Cardiac septum (tissue), 1 donor: ENCODE measurements at regions not wholly inside any gene's neighbourhood (a gene's known extent, or its start where the extent isn't known, plus 50 kb on each side); places are given as distances from the start of the nearest gene placed in this dataset.
A peak's percentile ranks its signal among the peaks of the same experiment; 100 is the strongest.

Experiments
- DNase-seq: peaks from one replicate; pipeline ENCODE4 v3.0.0-alpha.2; 2020; ENCODE audit warnings: low spot score
- intact Hi-C: fragments of 100-400 bp; cut with DNase I; formaldehyde crosslinking; loops from one replicate; pipeline ENCODE4 v1.14.0; 2022
- donor health status: DM: no; HTN: no; CAD: no.

DNA sequence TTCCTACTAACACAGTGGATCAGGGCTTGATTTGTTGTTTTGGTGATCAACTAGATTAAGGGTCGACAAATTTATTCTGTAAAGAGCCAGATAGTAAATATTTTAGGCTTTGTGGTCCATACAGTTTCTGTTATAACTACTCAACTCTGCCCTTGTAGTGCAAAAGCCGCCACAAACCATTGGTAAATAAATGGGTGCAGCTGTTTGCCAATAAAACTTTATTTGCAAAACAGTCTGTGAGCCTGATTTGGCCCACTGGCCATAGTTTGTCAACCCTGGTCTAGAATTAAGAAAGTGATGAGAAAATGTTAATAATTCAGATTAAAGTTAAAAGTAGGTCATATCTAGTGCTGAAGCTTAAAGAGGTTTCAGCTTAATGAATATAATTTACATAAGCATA, 84.0 kb upstream of the TRIM2 start:
- intact Hi-C loops = no loop called here

DNA sequence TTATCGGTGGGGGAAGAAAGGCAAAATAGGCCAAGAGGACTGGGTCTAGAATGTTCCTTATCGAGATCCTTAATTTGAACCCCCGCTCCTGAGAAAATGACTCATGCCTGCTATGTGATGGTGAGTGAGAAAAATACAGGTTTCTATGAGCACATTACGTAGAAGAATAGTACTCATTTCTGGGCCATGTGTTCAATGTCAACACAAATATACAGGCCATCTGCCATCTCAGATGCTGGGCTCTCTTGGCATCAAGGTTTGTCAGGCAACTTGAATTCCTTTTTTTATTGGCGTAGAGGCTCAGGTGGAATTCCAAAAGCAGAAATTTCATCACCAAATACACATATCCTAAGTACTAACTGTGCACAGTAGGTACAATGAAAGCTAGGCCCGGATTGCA, 81.4 kb upstream of the TRIM2 start:
- intact Hi-C loops = no loop called here
- DNase-seq = no peak

More for the DNA sequence above, 84.0 kb upstream of the TRIM2 start:
- no peak for DNase-seq

DNA sequence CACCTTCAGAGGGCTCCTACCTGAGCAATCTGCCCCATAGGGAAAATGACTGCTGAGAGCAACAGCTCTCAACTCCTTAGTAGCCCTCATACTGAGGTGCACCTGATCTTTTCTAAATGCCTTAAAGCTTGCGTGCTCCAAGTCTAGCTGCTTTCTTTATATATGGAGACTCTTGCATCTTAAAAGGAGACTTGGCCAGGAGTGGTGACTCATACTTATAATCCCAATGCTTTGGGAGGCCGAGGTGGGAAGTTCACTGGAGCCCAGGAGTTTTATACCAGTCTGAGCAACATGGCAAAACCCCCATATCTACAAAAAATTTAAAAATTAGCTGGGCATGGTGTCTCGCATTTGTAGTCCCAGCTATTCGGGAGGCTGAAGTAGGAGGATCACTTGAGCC, 78.1 kb upstream of the TRIM2 start:
- DNase-seq = no peak
- intact Hi-C loops = loop anchor here (2.0 to 5.0 kb wide), 2 partner anchors 41 to 279 kb away; no protein-coding TSS in a partner anchor

DNA sequence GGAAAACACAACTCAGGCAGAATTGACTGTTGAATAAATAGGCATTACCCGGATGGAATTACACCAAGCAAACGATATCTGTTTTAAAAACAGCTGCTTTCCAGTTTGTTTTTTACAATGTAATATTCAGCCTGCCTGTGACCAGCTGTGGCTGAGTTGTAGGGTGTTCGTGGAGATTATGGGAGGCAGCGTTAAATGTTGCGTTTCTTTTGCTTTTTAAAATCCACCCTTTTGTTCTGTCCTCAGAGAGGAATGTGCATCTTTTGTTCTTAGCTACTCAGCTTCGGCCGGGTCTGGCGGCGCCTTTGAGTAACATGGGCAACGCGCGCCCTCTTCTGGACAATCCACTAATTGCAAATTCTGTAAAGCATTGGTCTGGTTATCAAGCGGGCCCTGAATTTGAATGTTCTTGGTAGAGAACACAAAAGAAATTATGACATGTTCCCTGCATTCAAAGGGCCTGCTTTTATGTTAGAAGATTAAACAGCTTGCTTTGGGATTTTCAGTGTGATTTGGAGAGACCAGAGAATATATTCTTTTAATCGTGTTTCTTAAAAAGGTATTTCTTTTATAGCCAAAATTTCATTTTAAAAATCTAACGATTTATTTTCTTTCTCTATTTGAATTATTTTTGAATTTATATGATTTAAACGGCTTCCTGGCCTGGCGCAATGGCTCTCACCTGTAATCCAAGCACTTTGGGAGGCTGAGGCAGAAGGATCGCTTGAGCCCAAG, 76.3 kb upstream of the TRIM2 start:
- DNase-seq = peak; percentile 92
- intact Hi-C loops = loop anchor here (2.0 to 5.0 kb wide), 2 partner anchors 43 to 281 kb away; no protein-coding TSS in a partner anchor

DNA sequence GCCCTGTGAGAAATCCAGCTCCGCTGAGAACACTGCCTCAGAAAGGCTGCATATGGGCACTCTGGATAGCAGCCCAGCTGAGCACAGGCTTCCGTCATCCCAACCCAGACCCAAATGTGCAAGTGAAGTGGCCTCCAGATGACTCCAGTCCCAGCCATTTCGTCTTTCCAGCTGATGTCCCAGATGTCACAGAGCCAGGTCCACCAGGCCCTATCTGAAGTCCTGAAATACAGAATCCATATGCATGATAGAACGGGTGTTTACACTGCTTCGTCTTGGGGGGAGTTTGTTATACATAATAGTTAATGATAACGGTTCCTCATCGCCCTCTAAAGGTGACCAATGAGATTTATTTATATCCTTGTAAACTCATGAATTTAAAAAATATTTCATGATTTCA, 72.6 kb upstream of the TRIM2 start:
- DNase-seq = no peak
- intact Hi-C loops = no loop called here

DNA sequence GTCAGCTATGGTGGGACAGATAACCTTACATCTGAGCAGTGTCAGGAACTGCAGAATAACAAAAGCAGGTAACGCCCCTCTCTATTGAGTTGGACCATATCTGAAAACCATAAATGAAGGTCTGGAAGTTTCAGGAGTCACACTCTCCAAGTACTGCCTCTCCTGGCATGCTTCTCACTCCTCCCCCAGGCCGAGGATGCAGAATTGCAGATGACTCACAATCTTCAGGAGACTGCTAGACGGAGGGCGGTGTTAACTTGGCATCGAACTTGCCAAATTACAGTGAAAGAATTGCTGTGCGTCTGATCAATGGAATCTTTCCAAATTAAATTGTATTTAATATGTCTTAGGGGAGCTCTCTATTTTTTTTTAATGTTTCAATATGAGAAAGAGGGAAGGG, 67.1 kb upstream of the TRIM2 start:
- intact Hi-C loops = no loop called here
- no peak for DNase-seq

DNA sequence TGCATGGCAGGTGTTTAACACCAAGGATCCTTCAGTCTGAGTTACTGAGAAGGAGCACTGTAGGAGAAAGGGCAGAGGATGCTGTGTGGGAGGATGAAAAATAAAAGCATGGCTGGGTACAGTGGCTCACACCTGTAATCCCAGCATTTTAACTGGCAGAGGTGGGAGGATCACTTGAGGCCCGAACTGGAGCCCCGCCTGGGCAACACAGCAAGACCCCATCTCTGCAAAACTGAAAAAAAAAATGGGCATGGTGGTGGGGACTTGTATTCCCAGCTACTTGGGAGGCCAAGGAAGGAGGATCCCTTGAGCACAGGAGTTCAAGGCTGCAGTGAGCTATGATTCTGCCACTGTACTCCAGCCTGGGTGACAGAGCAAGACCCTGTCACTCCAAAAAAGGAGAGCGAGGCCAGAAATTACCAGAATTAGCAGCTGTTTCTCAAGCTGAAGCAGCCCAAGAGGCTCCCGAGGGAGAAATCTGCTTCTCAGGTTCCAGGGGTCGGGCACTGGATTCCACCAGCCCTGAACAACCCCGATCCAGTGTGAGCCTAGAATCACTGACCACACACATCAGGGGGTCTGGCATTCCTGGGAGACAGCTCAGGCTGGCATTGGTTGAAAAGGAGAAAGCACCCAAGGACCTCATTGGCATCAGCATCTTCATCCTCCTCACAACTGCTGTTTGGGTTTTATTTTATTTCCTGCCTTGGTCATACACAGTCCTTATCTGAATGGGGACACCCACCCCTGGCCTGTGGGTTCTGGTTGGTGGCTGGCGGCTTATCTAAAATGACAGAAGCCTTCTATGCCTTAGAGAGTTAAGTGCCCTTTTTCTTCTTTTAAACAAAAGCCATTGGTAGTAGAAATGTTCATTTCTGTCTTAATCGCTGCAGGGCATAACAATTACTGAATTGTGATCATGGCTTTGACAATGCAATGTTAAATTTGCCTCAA, 66.3 kb upstream of the TRIM2 start:
- no peak for DNase-seq
- intact Hi-C loops = no loop called here

DNA sequence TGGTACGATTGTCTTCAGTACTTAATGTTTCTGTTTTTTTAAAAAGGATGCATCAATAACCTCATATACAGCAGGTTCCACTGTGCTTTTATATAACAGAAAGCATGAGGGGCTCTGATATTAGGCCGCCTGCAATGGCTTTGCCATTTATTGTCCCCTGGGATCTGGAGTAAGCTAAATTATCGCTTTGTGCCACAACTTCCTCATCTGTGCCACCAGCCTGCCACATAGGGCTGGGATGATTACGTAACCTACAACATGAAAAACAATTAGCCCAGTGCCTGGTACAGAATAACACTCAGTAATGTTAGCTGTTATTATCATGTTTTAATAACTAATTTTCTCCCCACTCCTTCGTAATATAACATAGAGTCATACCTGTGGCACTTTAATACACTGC, 65.5 kb upstream of the TRIM2 start:
- no peak for DNase-seq
- intact Hi-C loops = no loop called here

DNA sequence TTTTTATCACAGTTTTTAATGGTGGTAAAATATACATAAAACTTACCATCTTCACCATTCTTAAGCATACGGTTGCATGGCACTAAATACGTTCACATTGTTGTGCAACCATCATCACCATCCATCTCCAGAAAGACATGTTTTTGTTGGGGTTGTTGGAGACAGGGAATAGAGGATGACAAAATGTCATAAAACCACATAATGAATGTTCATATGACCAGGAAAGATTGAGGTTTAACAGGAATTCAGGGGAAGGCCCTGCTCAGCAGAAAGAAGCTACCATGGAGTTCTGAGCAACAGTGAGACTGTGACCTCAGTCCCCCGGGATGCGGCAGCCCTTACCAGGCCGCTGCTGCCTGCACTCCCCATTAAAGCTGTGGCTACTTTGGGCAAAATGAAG, 63.9 kb upstream of the TRIM2 start:
- no peak for DNase-seq
- intact Hi-C loops = loop anchor here (5.0 kb wide), 2 partner anchors 67 to 437 kb away; no protein-coding TSS in a partner anchor

DNA sequence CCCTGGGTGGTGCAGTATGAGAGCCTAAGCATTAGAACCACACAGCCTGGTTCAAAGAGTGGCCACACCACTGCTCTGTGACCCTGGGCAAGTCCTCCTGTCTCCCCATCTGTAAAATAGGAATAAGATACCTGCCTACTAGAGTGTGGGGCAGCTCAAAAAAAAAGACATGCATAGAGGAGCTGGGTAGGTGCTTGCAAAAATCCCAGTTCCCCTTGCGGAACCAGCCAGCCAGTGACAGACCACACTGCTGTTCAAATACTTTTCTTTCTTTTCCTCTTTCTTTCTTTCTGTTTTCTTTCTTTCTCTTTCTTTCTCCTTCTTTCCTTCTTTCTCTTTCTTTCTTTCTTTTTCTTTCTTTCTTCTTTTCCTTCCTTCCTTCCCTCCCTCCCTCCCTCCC, 63.0 kb upstream of the TRIM2 start:
- intact Hi-C loops = loop anchor here (5.0 kb wide), 2 partner anchors 66 to 436 kb away; no protein-coding TSS in a partner anchor
- no peak for DNase-seq

DNA sequence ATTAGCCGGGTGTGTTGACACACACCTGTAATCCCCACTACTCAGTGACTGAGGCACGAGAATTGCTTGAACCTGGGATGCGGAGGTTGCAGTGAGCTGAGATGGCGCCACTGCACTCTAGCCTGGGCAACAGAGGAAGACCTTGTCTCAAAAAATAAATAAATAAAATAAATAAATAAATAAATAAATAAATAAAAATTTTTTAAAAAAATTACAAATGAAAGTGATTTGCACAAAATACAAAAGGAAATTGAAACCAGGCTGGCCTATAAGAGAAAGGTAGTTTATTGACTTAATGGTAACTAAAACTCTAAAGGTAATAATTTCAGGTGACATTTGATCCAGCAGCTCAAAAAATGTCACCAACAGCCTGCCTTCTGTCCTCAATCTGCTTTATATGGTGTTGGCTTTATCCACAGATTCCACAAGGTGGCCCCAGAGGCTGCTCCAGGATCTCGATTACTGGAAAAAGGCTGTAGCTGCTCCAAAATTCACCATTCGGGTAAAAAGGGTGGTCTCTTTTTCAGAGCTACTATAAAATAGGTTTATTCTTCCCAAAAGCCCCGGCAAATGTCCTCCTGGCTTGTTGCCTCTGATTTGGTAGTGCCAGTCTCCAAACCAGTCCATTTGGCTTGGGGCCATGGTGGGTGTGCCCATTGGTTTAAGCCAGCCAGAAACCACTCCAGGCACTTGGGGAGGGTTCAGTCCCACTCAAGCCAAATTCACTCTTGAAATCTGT, 61.4 kb upstream of the TRIM2 start:
- no peak for DNase-seq
- intact Hi-C loops = loop anchor here (1.0 to 5.0 kb wide), 3 partner anchors 64 to 434 kb away; no protein-coding TSS in a partner anchor

DNA sequence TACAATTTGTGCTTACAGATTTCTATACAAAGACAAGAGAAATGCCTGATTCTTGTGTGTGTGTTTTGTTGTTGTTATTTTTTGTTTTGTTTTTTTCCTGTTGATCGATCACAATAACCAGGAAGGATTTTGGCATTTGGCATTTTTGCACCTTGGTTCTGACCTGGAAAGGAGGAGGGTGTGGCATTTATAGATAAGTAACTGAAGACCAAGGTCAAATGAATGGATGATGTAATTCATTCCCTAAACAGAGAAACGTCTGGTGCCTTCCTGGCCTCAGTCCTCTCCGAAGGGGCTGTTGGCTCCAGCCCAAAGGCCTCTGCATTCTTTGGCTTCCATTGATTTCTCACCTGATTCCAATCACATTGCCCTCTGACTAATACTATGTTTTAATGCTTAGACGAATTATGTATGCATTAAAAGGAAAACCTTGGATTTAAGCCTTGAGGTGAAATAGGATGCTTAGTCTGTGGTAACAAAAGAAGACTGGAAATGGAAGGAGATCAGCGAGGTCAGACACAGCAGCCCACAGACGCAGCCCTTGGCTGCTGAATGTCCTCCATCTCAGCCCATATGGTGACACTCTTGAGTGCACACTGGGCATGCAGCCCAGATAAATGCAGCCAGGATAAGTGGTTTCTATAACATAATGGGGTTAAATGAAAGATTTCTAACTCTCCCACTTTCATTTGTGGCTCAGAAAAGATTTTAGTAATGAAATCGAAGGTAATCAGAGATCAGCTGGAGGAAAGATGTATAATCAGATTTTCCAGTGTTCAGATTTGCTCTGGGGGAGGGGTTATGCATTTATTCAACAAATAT, 60.5 kb upstream of the TRIM2 start:
- intact Hi-C loops = loop anchor here (1.0 to 5.0 kb wide), 3 partner anchors 64 to 434 kb away; no protein-coding TSS in a partner anchor
- no peak for DNase-seq

DNA sequence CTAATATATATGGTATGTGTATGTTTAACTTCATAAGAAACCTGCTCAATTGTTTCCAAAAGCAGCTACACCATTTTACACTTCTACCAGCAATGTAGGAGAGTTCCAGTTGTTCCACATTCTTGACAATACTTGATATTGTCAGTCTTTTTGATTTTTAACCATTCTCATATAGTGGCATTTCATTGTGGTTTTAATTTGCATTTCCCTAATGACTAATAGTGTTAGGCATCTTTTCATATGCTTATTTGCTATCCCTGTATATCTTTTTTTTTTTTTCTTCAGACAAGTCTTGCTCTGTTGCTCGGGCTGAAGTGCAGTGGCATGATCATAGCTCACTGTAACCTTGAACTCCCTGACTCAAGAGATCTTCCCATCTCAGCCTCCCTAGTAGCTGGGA, 58.2 kb upstream of the TRIM2 start:
- no peak for DNase-seq
- intact Hi-C loops = no loop called here

DNA sequence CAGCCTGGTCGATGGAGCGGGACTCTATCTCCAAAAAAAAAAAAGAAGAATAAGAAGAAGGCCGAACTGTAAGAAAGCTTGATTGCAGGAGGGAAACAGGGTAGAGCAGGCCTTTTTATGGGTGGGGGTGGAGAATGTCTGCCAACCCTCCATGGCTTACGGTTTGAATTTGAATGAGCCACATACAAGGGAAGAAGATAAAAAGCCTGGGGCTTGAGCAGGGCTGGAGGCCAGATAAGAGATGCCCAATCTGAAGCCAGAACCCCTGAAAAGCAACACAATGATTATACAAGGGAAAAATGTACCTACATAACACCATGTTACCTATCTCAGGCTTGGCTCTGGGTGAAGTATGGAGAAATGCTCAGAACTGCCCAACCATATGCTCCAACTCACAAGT, 57.3 kb upstream of the TRIM2 start:
- intact Hi-C loops = no loop called here

DNA sequence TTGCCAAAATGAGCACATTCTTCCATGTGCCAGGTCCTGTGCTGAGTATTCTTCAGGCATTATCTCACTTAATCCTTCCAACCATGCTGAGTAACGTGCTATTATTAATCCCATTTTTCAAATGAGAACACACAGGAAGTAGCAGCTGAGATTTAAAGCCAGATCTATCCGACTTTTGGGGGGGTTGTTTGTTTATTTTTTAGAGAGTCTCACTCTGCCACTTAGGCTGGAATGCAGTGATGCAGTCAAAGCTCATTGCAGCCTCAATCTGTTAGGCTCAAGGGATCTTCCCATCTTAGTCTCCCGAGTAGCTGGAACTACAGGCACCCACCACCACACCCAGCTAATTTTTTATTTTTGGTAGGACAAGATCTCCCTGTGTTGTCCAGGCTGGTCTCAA, 55.5 kb upstream of the TRIM2 start:
- no peak for DNase-seq
- intact Hi-C loops = no loop called here

More for the DNA sequence above, 57.3 kb upstream of the TRIM2 start:
- no peak for DNase-seq

DNA sequence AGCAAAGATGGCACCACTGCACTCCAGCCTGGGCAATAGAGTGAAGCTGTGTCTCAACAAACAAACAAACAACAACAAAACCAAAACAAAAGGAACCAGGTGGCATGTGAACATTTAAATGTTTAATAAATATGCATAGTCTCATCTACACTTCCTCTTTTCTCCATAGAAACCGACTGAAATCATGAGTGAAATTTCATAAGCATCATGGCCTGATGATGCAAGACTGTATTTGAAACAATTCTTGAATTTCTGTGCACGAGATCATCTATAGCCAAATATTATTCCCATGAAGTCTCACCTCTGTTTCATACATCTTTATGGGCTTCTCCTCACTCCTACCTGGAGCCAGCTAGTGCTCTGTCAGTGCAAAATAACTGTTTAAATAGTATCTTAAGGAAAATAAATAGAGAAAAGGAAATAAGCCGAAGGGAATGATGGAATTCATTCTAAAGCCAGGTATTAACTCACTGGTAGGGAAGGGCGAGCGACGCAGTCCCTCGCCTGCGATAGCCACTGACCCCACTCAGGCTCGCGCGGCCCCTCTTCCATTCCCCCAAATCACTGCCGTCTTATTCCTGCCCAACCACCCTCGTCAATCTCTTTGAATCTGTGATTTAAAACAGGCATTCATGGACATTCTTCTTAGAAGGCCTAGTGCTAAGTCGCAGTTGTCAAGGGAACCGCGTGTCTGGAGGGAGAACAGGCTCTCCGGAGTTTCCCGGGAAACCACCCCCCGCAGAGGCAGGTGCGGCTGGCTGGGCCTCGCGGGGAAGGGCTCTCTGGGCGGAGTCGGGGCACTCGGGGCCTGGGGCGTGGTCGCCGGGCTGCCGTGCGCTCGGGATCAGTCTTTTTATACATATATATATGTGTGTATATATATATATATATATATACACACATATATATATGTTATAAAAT, 52.4 kb upstream of the TRIM2 start:
- intact Hi-C loops = loop anchor here (5.0 kb wide), 1 partner anchor 71 kb away; no protein-coding TSS in a partner anchor
- DNase-seq = no peak

DNA sequence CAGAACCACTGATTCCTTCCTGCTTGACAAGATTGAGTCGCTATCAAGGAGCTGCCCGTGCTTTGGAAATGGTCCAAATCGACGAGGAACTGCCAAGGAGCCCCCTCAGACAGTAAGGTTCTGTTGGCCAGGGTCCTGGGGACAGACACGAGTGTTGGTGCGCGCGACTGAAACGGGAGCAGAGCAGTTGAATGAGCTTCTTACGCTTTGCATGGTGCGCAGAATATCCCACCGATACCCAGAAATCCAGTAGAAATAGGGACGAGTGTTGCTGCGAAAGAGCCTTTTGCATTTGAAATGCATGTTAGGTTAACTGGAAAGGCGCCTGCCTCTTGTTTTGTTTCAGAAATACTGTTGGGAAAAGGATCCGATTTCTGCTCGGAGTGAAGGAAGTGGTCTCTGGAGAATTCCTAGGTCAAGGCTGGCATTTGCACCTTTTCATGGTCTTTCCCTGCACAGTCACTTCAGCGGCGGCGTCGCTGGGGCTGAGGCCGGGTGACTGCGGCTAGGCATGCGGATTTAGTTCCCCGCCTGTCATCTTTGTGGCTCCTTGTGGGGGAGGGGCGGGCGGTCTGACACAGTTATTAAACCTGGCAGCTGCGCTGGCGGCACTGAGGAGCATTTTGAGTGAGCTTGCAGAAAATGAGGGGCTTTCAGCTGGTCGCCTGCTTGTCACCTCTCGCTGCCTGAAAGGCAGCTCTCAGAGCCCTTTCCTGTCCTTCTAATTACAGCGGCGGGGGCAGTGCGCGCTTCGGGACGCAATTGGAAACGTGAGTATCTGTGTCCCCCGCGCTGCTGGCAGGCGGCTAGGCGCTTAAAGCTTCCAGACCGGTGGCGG, 51.5 kb upstream of the TRIM2 start:
- intact Hi-C loops = loop anchor here (5.0 kb wide), 1 partner anchor 70 kb away; no protein-coding TSS in a partner anchor
- DNase-seq = peak; percentile 79
